HCT116 (cell line): ENCODE measurements at regions not wholly inside any gene's neighbourhood (a gene's known extent, or its start where the extent isn't known, plus 50 kb on each side); places are given as distances from the start of the nearest gene placed in this dataset.

ENCODE experiments used
- ATF3 ChIP-seq: IDR thresholded peaks from 2 replicates; pipeline ENCODE4 v1.6.1; 2012
- CTCF ChIP-seq, 3 experiments: fragments of 200-600 bp in 1 of 3; sonication (generic) in 1 of 3; IDR thresholded peaks in 2 of 3; conservative IDR thresholded peaks in 1 of 3; 2 replicates each; pipeline ENCODE4 v1.5.1; 2012 to 2017; ENCODE audit warnings: low read depth in 2 of 3, low read length in 2 of 3, antibody characterized with exemption in 1 of 3, borderline replicate concordance in 1 of 3, control low read depth in 1 of 3, mild to moderate bottlenecking in 1 of 3, mixed read lengths in 1 of 3, mixed run types in 1 of 3, moderate library complexity in 1 of 3; ENCODE audit not compliant: insufficient read depth in 1 of 3
- EZH2 ChIP-seq: fragments of 200-600 bp; sonication (generic); IDR thresholded peaks from 2 replicates; pipeline ENCODE4 v1.6.1; 2017; ENCODE audit warnings: antibody characterized with exemption, mixed run types
- MAX ChIP-seq: IDR thresholded peaks from 2 replicates; pipeline ENCODE4 v1.6.1; 2012
- POLR2A ChIP-seq: IDR thresholded peaks from 2 replicates; pipeline ENCODE4 v1.7.0; 2011; ENCODE audit warnings: borderline replicate concordance; ENCODE audit not compliant: insufficient read depth, insufficient read length; ENCODE audit errors: extremely low read depth
- SP1 ChIP-seq: IDR thresholded peaks from 2 replicates; pipeline ENCODE4 v1.6.1; 2012; ENCODE audit warnings: low read depth
- ZNF274 ChIP-seq: fragments of 200-500 bp; sonication (Bioruptor generic); IDR thresholded peaks from 2 replicates; pipeline ENCODE4 v1.6.1; 2014; ENCODE audit warnings: mild to moderate bottlenecking, low read depth, low read length, inconsistent platforms

- no peak for TF ChIP-seq ATF3
- TF ChIP-seq POLR2A = no peak
- TF ChIP-seq ZNF274 = no peak
- TF ChIP-seq MAX = no peak
- TF ChIP-seq CTCF (IDR thresholded peaks at IDR 0.05 in 2 of 3, conservative IDR thresholded peaks at IDR 0.05 in 1 of 3; ENCODE audit: borderline replicate concordance in 1 of 3, insufficient read depth in 1 of 3, low read depth in 2 of 3, low read length in 2 of 3) = no peak
- TF ChIP-seq SP1 = no peak
- no peak for TF ChIP-seq EZH2
Measured at GRCh38 chr2:220076734-220077133, 449.3 kb downstream of the SLC4A3 start.
